Naive thymus-derived CD4-positive, alpha-beta T cell (primary cell): ENCODE measurements at regions not wholly inside any gene's neighbourhood (a gene's known extent, or its start where the extent isn't known, plus 50 kb on each side); places are given as distances from the start of the nearest gene placed in this dataset.

Experiments used
- ATAC-seq: fragments of 150-1000 bp; cut with Tn5 transposase; 2 replicates; pipeline ENCODE4 v1.10.0; 2021; ENCODE audit warnings: mild to moderate bottlenecking, moderate library complexity
- CTCF ChIA-PET: fragments of 350-600 bp; sonication (Branson Sonifier 250); formaldehyde crosslinking; loops from one replicate; lab custom pipeline; 2021; ENCODE audit warnings: antibody characterized with exemption; lab: Charles Lee
- POLR2A ChIA-PET: fragments of 350-600 bp; sonication (Branson Sonifier 250); formaldehyde crosslinking; loops from one replicate; lab custom pipeline; 2021; ENCODE audit warnings: antibody characterized with exemption, inconsistent platforms; lab: Charles Lee
- DNase-seq, 9 donors: peaks; one replicate each; pipeline versions ENCODE4 v3.0.0 to v3.0.0-alpha.2; 2020 to 2022; ENCODE audit warnings: mixed read lengths in 1 of 9
- H3K27ac ChIP-seq: one replicate; pipeline ENCODE4 v1.7.0; 2013; ENCODE audit warnings: mild to moderate bottlenecking, low read depth, low read length, moderate library complexity
- H3K27me3 ChIP-seq, 2 donors: one replicate each; pipeline ENCODE4 v1.7.0; 2013; ENCODE audit warnings: low read length in 2 of 2, mild to moderate bottlenecking in 2 of 2, moderate library complexity in 2 of 2; ENCODE audit not compliant: control insufficient read depth in 2 of 2, insufficient read depth in 2 of 2
- H3K36me3 ChIP-seq, 3 experiments: 1 replicate in 2 of 3; 2 replicates in 1 of 3; pipeline ENCODE4 v1.7.0; 2013; ENCODE audit warnings: low read length in 3 of 3, mild to moderate bottlenecking in 3 of 3, moderate library complexity in 1 of 3; ENCODE audit not compliant: insufficient read depth in 3 of 3, control insufficient read depth in 2 of 3
- H3K4me1 ChIP-seq, 2 donors: one replicate each; pipeline ENCODE4 v1.7.0; 2013; ENCODE audit warnings: low read length in 2 of 2, mild to moderate bottlenecking in 2 of 2, moderate library complexity in 1 of 2; ENCODE audit not compliant: control insufficient read depth in 2 of 2, insufficient read depth in 2 of 2
- H3K4me3 ChIP-seq: 2 replicates; pipeline ENCODE4 v1.7.0; 2013; ENCODE audit warnings: mild to moderate bottlenecking, low read length
- H3K9me3 ChIP-seq, 3 experiments: 1 replicate in 2 of 3; 2 replicates in 1 of 3; pipeline ENCODE4 v1.7.0; 2013; ENCODE audit warnings: low read length in 3 of 3; ENCODE audit not compliant: control insufficient read depth in 2 of 3
- H3K27ac Mint-ChIP-seq, 9 donors: one replicate each; pipeline ENCODE4 v1.8.0; 2020 to 2022; ENCODE audit warnings: mixed read lengths in 9 of 9, mild to moderate bottlenecking in 8 of 9, moderate library complexity in 5 of 9, inconsistent platforms in 2 of 9
- H3K27me3 Mint-ChIP-seq, 5 donors: one replicate each; pipeline ENCODE4 v1.8.0; 2021 to 2022; ENCODE audit warnings: mixed read lengths in 5 of 5, mild to moderate bottlenecking in 1 of 5
- H3K36me3 Mint-ChIP-seq, 5 donors: one replicate each; pipeline ENCODE4 v1.8.0; 2020 to 2022; ENCODE audit warnings: mixed read lengths in 5 of 5, mild to moderate bottlenecking in 3 of 5, inconsistent platforms in 1 of 5
- H3K4me1 Mint-ChIP-seq, 7 donors: one replicate each; pipeline ENCODE4 v1.8.0; 2020 to 2022; ENCODE audit warnings: mixed read lengths in 7 of 7, mild to moderate bottlenecking in 3 of 7, inconsistent platforms in 1 of 7
- H3K4me3 Mint-ChIP-seq, 10 donors: one replicate each; pipeline ENCODE4 v1.8.0; 2020 to 2022; ENCODE audit warnings: mild to moderate bottlenecking in 10 of 10, mixed read lengths in 10 of 10, moderate library complexity in 6 of 10, inconsistent platforms in 2 of 10
- H3K9me3 Mint-ChIP-seq, 11 donors: one replicate each; pipeline ENCODE4 v1.8.0; 2020 to 2022; ENCODE audit warnings: mixed read lengths in 11 of 11, mild to moderate bottlenecking in 4 of 11, inconsistent platforms in 1 of 11, moderate library complexity in 1 of 11
- intact Hi-C, 2 donors: fragments of 100-400 bp; cut with micrococcal nuclease; formaldehyde crosslinking; loops; one replicate each; pipeline ENCODE4 v1.15.1; 2023

DNA sequence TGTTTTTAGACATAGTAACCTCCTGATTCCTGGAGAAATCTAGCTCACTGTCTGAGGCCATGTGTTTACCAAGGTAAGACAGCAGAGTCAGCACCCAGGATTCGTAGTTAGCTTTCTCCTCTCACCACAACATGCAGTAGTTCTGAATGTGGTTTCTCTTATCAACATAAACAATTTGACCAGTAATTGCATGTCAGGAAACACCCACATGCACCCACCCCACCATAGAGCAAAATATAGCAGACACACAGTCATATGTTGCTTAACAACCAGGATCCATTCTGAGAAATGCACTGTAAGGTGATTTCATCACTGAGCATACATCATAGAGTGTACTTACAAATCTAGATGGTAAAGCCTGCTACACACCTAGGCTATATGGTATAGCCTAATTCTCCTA lies 1004.0 kb downstream of the ANKRD7 start:
- H3K27me3 ChIP-seq: no peaks in the 10 kb centered on the region
- Mint-ChIP-seq H3K36me3 (no peaks in the 10 kb centered on the region), H3K4me3 (no peak overlapping the region), H3K27ac (no peak overlapping the region), H3K27me3 (no peaks in the 10 kb centered on the region), H3K4me1 (no peaks in the 10 kb centered on the region), H3K9me3 (peaks cover 0 to 13% (median 4%) of the 10 kb centered on the region in 11 donors)
- no peak for ATAC-seq
- no peaks in the 10 kb centered on the region for H3K4me1 ChIP-seq
- H3K4me3 ChIP-seq: no peak overlapping the region
- no peak for DNase-seq
- intact Hi-C loops: no loop called here
- no peaks in the 10 kb centered on the region for H3K9me3 ChIP-seq
- CTCF ChIA-PET: no interaction called here
- no peaks in the 10 kb centered on the region for H3K36me3 ChIP-seq
- POLR2A ChIA-PET: no interaction called here
- H3K27ac ChIP-seq: no peak overlapping the region

DNA sequence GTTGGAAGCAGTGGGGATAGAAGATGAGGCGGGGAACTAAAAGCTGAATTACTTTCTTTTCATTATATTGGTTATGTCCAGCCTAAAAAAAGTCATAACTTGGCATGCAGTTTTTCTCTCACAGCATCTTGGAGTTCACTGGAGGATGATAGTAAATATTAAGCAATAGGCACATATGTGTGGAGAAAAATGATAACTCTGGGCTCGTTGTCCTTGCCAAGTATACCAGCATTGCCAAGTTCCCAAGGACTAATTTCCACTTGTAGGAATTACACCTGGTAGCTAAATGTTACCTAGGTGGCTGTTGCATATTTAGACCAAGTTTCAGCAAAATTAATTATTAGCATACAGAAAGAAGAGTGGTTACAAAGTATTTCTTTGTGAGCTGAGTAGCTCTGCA lies 1007.6 kb downstream of the ANKRD7 start:
- ATAC-seq (no peak), DNase-seq (no peak)
- Mint-ChIP-seq H3K4me3 (no peak overlapping the region), H3K27me3 (no peaks in the 10 kb centered on the region), H3K4me1 (no peaks in the 10 kb centered on the region), H3K27ac (no peak overlapping the region), H3K9me3 (peaks cover 0 to 13% (median 4%) of the 10 kb centered on the region in 11 donors), H3K36me3 (no peaks in the 10 kb centered on the region)
- Histone ChIP-seq H3K27ac (no peak overlapping the region), H3K9me3 (no peaks in the 10 kb centered on the region), H3K27me3 (no peaks in the 10 kb centered on the region), H3K4me1 (no peaks in the 10 kb centered on the region), H3K4me3 (no peak overlapping the region), H3K36me3 (no peaks in the 10 kb centered on the region)
- ChIA-PET CTCF (no interaction called here), POLR2A (no interaction called here)
- intact Hi-C loops: no loop called here

DNA sequence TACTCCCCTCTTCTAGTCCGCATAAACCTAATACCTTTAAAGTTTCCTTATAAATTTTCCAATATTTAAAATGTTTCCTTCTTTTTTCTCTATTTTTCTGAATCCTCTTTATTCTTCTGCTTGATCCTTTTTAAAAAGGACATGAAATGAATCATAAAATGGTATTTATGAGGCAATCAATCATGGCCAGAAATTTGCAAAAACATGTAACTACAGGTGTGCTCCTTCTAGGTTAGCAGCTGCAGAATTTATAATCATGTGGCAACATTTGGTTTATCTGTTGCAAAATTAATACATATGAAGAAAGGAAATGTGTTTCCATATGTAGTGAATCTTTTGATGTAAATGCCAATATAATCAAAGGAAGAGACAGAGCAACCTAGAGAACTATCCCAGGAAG lies 1008.5 kb downstream of the ANKRD7 start:
- Mint-ChIP-seq H3K36me3 (no peaks in the 10 kb centered on the region), H3K9me3 (peaks cover 0 to 9% (median 1%) of the 10 kb centered on the region in 11 donors), H3K27ac (no peak overlapping the region), H3K27me3 (no peaks in the 10 kb centered on the region), H3K4me1 (no peaks in the 10 kb centered on the region), H3K4me3 (no peak overlapping the region)
- DNase-seq (no peak), ATAC-seq (no peak)
- Histone ChIP-seq H3K4me3 (no peak overlapping the region), H3K27me3 (no peaks in the 10 kb centered on the region), H3K36me3 (no peaks in the 10 kb centered on the region), H3K4me1 (no peaks in the 10 kb centered on the region), H3K27ac (no peak overlapping the region), H3K9me3 (no peaks in the 10 kb centered on the region)
- ChIA-PET CTCF (no interaction called here), POLR2A (no interaction called here)
- intact Hi-C loops: no loop called here

DNA sequence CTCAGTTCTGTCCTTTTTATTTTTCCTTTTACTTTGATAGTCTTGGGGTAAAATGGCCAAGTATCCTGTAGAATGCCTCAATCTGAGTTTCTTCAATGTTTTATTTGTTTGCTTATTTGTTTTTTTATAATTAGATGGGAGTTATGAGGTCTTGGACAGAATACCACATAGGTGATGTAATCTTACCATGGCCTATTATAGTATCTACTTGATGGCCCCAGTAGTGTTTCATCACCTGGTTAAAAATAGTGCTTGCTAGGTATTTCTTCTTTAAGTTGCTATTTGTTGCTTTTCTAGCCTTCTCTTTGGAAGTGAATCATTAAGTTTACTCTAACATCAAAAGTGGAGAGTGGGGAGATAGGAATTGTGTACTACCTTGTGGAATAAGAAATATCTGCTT lies 1020.0 kb upstream of the KCND2 start:
- no peak for ATAC-seq
- POLR2A ChIA-PET: no interaction called here
- intact Hi-C loops: no loop called here

DNA sequence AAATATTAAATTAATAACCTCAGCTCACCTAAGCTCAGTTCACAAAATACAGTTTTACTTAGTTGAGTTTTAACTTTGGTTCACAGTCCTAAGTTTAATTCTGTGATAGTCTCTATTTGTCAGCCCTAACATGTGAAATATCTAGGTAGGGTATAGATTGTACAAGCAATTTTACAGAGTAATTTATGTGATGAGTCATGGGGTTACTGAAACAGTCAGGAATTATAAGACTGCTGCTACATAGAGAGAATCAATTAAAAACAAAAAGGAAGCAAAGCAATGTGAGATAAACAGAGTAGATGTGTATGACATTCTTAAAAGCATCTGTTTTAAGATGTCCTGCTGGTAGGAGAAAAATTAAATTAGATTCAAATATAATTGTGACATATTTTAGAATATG lies 1018.2 kb upstream of the KCND2 start:
- no peak for ATAC-seq
- Mint-ChIP-seq H3K36me3 (no peaks in the 10 kb centered on the region), H3K27ac (no peak overlapping the region), H3K27me3 (no peaks in the 10 kb centered on the region), H3K9me3 (peaks cover 0 to 2% (median 0%) of the 10 kb centered on the region in 11 donors), H3K4me1 (no peaks in the 10 kb centered on the region), H3K4me3 (no peak overlapping the region)
- no peak for DNase-seq
- intact Hi-C loops: no loop called here
- ChIA-PET CTCF (no interaction called here), POLR2A (no interaction called here)
- Histone ChIP-seq H3K9me3 (no peaks in the 10 kb centered on the region), H3K4me3 (no peak overlapping the region), H3K36me3 (no peaks in the 10 kb centered on the region), H3K4me1 (no peaks in the 10 kb centered on the region), H3K27ac (no peak overlapping the region), H3K27me3 (no peaks in the 10 kb centered on the region)

More for the DNA sequence above, 1020.0 kb upstream of the KCND2 start:
- CTCF ChIA-PET: no interaction called here
- Histone ChIP-seq H3K4me3 (no peak overlapping the region), H3K27me3 (no peaks in the 10 kb centered on the region), H3K4me1 (no peaks in the 10 kb centered on the region), H3K27ac (no peak overlapping the region), H3K9me3 (no peaks in the 10 kb centered on the region), H3K36me3 (no peaks in the 10 kb centered on the region)
- no peak overlapping the region for H3K4me3 Mint-ChIP-seq
- no peak overlapping the region for H3K27ac Mint-ChIP-seq
- no peak for DNase-seq
- peaks cover 0 to 2% (median 0%) of the 10 kb centered on the region in 11 donors for H3K9me3 Mint-ChIP-seq
- H3K27me3 Mint-ChIP-seq: no peaks in the 10 kb centered on the region
- no peaks in the 10 kb centered on the region for H3K36me3 Mint-ChIP-seq
- H3K4me1 Mint-ChIP-seq: no peaks in the 10 kb centered on the region

DNA sequence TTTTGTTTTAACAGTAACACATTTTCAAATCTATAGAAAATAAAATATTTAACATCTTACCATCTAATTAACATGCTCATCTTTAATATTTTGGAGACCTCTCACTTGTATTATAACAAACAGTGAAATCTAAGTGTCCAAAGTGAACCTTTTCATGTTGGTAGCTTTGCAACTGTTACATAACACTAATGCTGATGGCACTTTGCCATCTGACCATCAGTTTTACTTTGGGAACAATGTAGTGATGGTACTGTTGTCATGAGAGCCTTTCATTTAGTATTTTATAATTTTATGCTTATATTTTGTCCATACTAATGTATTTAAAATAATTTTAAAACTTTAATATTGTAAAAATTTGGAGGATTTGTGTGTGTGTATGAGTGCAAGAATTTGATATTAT lies 1017.0 kb upstream of the KCND2 start:
- H3K27me3 Mint-ChIP-seq: no peaks in the 10 kb centered on the region
- H3K4me1 Mint-ChIP-seq: no peaks in the 10 kb centered on the region
- Histone ChIP-seq H3K27ac (no peak overlapping the region), H3K4me1 (no peaks in the 10 kb centered on the region), H3K36me3 (no peaks in the 10 kb centered on the region), H3K4me3 (no peak overlapping the region), H3K9me3 (no peaks in the 10 kb centered on the region), H3K27me3 (no peaks in the 10 kb centered on the region)
- ChIA-PET POLR2A (no interaction called here), CTCF (no interaction called here)
- no peak overlapping the region for H3K27ac Mint-ChIP-seq
- H3K36me3 Mint-ChIP-seq: no peaks in the 10 kb centered on the region
- ATAC-seq: no peak
- no peaks in the 10 kb centered on the region for H3K9me3 Mint-ChIP-seq
- no peak for DNase-seq
- H3K4me3 Mint-ChIP-seq: no peak overlapping the region
- intact Hi-C loops: no loop called here

DNA sequence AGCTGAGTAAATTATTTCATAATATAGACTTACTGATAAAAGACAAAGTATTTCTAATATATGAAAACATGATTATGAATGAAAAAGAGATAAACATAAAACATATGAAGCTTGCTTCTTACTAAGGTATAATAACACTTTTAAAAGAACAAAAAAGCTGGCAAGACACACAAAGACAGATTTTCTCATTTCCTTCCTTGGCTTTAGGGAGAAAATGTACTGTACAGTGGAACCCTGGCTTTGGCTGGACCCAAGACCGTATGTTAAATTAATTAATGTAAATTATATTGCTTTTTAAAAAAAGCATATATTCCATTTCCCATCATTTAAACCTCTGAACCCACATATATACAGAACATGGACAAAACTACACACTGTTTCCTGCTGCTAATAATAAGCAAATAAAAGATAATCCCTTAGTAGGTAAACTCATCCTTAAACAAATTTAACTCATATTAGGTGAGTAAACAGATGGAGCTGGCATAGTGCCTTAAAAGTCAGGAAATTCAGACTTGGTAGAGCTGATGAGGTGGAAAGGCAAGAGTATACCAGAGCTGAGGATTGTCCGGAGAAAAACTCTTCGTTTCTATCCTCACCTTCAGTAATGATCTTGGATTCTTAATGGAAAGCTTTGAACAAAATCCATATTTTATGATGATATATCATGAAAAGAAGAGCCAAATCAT lies 1016.4 kb upstream of the KCND2 start:
- intact Hi-C loops: no loop called here
- Histone ChIP-seq H3K27me3 (no peaks in the 10 kb centered on the region), H3K9me3 (no peaks in the 10 kb centered on the region), H3K36me3 (no peaks in the 10 kb centered on the region), H3K4me3 (no peak overlapping the region), H3K4me1 (no peaks in the 10 kb centered on the region), H3K27ac (no peak overlapping the region)
- no peaks in the 10 kb centered on the region for H3K27me3 Mint-ChIP-seq
- no peak overlapping the region for H3K4me3 Mint-ChIP-seq
- H3K27ac Mint-ChIP-seq: no peak overlapping the region
- ATAC-seq (no peak), DNase-seq (no peak)
- H3K4me1 Mint-ChIP-seq: no peaks in the 10 kb centered on the region
- CTCF ChIA-PET: no interaction called here
- POLR2A ChIA-PET: no interaction called here
- no peaks in the 10 kb centered on the region for H3K9me3 Mint-ChIP-seq
- H3K36me3 Mint-ChIP-seq: no peaks in the 10 kb centered on the region
